Right atrium auricular region (tissue), 2 donors: ENCODE measurements at regions not wholly inside any gene's neighbourhood (a gene's known extent, or its start where the extent isn't known, plus 50 kb on each side); places are given as distances from the start of the nearest gene placed in this dataset.

ENCODE experiments used
- DNase-seq: peaks from one replicate; pipeline ENCODE4 v3.0.0-alpha.2; 2019; ENCODE audit warnings: low spot score
- H3K27ac ChIP-seq, 2 donors: fragments of 200-600 bp; sonication (generic); 1 replicate in 1 of 2; 2 replicates in 1 of 2; pipeline ENCODE4 v1.5.1; 2016 to 2019
- H3K27me3 ChIP-seq, 2 donors: fragments of 200-600 bp; sonication (generic); one replicate each; pipeline versions ENCODE4 v1.5.1 to v1.6.0; 2017 to 2019
- H3K36me3 ChIP-seq: fragments of 200-600 bp; sonication (generic); one replicate; pipeline ENCODE4 v1.5.1; 2016
- H3K4me1 ChIP-seq, 2 donors: fragments of 200-600 bp; sonication (generic); one replicate each; pipeline versions ENCODE4 v1.5.1 to v1.6.0; 2017 to 2019
- H3K4me3 ChIP-seq, 2 donors: fragments of 200-600 bp; sonication (generic); 1 replicate in 1 of 2; 2 replicates in 1 of 2; pipeline ENCODE4 v1.5.1; 2017 to 2019; ENCODE audit warnings: mild to moderate bottlenecking in 1 of 2, moderate library complexity in 1 of 2
- H3K9me3 ChIP-seq, 2 donors: fragments of 200-600 bp; sonication (generic); one replicate each; pipeline ENCODE4 v1.5.1; 2019
- TF ChIP-seq, protein P1 (sequence below), 2 donors: fragments of 200-600 bp; sonication (generic); IDR thresholded peaks; one replicate each; pipeline ENCODE4 v1.5.1; 2019; ENCODE audit warnings: antibody characterized with exemption in 2 of 2

DNA sequence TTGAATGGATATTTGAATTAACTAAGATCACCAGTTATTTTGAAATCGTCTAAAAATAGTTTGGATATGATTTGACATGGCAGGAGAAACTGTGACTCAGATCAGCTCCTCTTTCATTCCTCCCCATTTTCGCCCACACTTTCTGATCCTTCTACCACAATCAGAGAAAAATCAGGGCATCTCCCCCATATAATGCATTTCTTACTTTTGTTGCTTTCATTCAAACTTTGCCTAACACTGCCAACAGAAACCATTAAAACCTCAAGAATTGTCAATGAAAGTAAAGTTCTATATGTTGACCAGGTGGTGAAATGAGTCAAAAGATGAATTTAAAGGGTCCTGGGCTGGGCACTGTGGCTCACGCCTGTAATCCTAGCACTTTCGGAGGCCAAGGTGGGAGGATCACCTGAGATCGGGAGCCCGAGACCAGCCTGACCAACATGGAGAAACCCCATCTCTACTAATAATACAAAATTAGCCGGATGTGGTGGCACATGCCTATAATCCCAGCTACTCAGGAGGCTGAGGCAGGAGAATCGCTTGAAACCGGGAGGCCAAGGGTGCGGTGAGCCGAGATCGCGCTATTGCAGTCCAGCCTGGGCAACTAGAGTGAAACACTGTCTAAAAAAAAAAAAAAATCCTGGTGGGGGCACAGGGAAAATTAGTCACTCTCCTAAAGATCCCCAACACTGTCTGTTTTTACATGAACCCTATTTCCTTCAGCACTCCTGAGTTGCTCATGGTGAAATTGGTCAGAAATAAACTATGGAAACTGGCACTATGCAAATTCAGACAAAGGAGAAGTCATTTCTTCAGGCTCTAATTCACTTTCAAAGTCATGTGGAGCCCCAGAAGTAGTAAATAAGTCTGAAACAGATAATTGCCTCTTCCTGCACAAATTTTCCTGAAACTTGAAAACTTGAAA is 122.8 kb upstream of the NOCT start:
- H3K4me1 ChIP-seq, result peaks cover 0 to 11% of the 10 kb centered on the region in 2 donors
- H3K9me3 ChIP-seq, result no peaks in the 10 kb centered on the region
- H3K27me3 ChIP-seq, result no peaks in the 10 kb centered on the region
- H3K27ac ChIP-seq, result no peak overlapping the region
- H3K36me3 ChIP-seq, result no peaks in the 10 kb centered on the region
- no peak for DNase-seq
- H3K4me3 ChIP-seq, result no peak overlapping the region
- TF ChIP-seq, protein P1, sequence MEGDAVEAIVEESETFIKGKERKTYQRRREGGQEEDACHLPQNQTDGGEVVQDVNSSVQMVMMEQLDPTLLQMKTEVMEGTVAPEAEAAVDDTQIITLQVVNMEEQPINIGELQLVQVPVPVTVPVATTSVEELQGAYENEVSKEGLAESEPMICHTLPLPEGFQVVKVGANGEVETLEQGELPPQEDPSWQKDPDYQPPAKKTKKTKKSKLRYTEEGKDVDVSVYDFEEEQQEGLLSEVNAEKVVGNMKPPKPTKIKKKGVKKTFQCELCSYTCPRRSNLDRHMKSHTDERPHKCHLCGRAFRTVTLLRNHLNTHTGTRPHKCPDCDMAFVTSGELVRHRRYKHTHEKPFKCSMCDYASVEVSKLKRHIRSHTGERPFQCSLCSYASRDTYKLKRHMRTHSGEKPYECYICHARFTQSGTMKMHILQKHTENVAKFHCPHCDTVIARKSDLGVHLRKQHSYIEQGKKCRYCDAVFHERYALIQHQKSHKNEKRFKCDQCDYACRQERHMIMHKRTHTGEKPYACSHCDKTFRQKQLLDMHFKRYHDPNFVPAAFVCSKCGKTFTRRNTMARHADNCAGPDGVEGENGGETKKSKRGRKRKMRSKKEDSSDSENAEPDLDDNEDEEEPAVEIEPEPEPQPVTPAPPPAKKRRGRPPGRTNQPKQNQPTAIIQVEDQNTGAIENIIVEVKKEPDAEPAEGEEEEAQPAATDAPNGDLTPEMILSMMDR (IDR thresholded peaks at IDR 0.05), result no peak

DNA sequence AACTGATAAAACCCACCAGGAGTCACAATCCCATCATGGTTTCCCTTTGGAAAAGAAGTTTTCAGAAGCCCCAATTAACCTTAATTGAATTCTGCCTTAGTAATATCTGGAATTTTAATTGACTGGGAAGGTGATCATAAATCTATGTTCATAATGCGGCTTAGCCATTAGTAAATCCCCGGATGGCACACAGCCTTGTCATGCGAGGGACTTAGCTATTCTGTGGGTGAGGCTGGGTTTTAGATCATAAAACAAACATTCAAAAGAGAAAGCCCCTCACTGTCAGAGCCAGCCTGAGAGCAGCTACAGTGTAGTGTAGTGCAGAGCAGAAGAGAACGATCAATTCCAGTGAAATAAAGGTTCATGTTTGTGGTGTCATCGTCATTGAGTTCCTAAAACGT is 124.0 kb upstream of the NOCT start:
- DNase-seq, result no peak
- H3K4me3 ChIP-seq, result no peak overlapping the region
- H3K9me3 ChIP-seq, result no peaks in the 10 kb centered on the region
- H3K4me1 ChIP-seq, result peaks cover 0 to 3% of the 10 kb centered on the region in 2 donors
- H3K27me3 ChIP-seq, result no peaks in the 10 kb centered on the region
- no peaks in the 10 kb centered on the region for H3K36me3 ChIP-seq
- no peak overlapping the region for H3K27ac ChIP-seq
- TF ChIP-seq, protein P1 (IDR thresholded peaks at IDR 0.05), result no peak

DNA sequence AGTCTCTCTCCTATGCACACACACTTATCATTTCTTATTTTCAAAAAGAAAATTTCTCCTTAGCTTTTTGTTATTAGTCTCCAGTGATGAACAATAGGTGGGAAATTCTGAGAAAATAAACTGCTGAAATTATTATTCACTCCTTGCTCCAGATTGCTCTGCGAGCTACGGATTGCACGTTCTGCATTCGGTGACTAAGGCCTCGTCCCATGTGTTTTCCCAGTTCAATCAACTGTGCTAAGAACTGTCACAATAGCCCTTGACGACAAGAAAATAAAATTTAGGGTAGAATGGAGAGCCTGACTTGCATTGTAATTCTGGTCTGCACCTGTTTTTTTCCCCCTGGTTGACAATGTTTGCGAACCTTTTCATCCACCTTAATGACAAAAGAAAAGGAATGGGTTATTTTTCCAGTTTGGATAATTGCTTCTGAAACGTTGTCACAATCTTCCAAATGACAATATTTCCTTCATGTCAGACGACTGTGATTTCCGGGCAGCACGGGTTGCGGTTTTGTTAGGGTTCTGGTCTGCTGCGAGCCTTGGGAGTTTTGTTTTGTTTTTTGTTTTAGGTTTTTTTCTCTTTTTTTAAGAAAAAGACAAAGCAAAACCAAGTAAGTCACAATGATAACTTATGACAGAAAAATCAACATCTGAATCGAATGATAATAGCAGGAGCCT is 124.5 kb upstream of the NOCT start:
- Histone ChIP-seq H3K27ac (no peak overlapping the region), H3K4me3 (no peak overlapping the region), H3K27me3 (no peaks in the 10 kb centered on the region), H3K36me3 (no peaks in the 10 kb centered on the region), H3K4me1 (peaks cover 0 to 3% of the 10 kb centered on the region in 2 donors), H3K9me3 (no peaks in the 10 kb centered on the region)
- TF ChIP-seq, protein P1 (IDR thresholded peaks at IDR 0.05), result no peak
- DNase-seq, result no peak

- no peak overlapping the region for H3K4me3 ChIP-seq
Measured at GRCh38 chr4:138889216-138889615, 126.4 kb upstream of the NOCT start.

DNA sequence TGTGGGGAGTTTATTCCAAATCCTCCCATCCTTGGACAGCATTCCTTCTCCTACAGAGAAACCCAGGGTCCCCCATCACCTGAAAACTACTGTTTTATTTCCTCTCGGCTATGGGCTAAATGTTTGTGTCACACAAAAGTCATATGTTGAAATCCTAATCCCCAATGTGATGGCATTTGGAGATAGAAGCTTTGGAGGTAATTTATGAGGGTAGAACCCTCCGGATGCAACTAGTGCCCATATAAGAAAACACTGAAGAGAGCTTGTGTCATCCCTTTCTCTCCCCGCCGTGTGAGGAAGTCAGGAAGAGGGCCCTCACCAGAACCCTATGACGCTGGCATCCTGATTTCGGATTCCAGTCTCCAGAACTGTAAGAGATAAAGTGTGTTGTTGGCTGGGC is 127.8 kb upstream of the NOCT start:
- Histone ChIP-seq H3K4me3 (no peak overlapping the region), H3K27me3 (no peaks in the 10 kb centered on the region), H3K27ac (no peak overlapping the region), H3K9me3 (no peaks in the 10 kb centered on the region), H3K4me1 (peaks cover 0 to 3% of the 10 kb centered on the region in 2 donors), H3K36me3 (no peaks in the 10 kb centered on the region)
- TF ChIP-seq, protein P1 (IDR thresholded peaks at IDR 0.05), result no peak
- no peak for DNase-seq

More at GRCh38 chr4:138889216-138889615, 126.4 kb upstream of the NOCT start:
- no peaks in the 10 kb centered on the region for H3K27me3 ChIP-seq
- TF ChIP-seq, protein P1 (IDR thresholded peaks at IDR 0.05), result no peak
- H3K4me1 ChIP-seq, result peaks cover 0 to 3% of the 10 kb centered on the region in 2 donors
- H3K36me3 ChIP-seq, result no peaks in the 10 kb centered on the region
- no peaks in the 10 kb centered on the region for H3K9me3 ChIP-seq
- no peak for DNase-seq
- no peak overlapping the region for H3K27ac ChIP-seq
